ENCODE measurements at regions not wholly inside any gene's neighbourhood (a gene's known extent, or its start where the extent isn't known, plus 50 kb on each side); places are given as distances from the start of the nearest gene placed in this dataset.

DNA sequence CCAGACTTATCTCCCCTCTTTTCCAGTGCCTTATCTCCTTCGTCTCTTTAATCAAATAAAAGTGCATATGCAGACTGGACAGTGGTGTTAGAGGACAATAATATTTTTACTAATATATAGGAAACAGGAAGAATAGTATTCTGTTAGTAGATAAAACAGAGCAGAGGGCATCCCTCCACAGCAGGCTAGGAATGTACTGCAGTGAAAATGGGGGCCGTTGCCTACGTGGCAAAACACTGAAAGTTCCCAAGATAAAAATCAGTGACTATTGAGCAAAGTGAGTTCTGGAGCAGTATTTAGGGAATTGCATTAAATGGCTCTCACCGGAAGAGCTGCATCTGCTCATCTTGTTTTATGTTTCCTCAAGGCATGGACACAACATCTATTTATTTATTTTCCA lies 435.0 kb downstream of the CNTN6 start:
- no peak for DNase-seq (ENCODE audit: low read depth)
- H3K4me3 ChIP-seq (ENCODE audit: low read length): no peak overlapping the region
- TF ChIP-seq, protein P1, sequence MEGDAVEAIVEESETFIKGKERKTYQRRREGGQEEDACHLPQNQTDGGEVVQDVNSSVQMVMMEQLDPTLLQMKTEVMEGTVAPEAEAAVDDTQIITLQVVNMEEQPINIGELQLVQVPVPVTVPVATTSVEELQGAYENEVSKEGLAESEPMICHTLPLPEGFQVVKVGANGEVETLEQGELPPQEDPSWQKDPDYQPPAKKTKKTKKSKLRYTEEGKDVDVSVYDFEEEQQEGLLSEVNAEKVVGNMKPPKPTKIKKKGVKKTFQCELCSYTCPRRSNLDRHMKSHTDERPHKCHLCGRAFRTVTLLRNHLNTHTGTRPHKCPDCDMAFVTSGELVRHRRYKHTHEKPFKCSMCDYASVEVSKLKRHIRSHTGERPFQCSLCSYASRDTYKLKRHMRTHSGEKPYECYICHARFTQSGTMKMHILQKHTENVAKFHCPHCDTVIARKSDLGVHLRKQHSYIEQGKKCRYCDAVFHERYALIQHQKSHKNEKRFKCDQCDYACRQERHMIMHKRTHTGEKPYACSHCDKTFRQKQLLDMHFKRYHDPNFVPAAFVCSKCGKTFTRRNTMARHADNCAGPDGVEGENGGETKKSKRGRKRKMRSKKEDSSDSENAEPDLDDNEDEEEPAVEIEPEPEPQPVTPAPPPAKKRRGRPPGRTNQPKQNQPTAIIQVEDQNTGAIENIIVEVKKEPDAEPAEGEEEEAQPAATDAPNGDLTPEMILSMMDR (IDR thresholded peaks at IDR 0.05; ENCODE audit: insufficient read depth, low read depth, low read length, missing control alignments): no peak

DNA sequence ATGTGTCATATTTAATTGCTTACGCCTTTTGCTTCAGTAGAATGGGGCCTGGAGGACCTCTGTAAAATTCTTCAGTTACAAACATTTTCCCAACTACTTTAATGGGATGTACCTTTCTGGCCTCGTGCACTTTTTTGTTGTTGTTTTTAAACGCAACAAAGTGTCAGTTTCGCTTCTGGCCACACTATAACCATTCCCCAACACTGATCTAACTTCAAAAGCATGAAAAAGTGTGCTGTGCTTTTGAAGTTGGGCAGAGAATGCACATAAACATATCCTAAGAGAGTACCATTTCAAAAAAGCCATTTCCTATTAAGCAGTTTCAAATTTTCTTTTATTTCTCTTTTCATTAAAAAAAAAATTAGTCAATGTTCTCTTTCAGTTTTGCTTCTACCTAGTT lies 435.8 kb downstream of the CNTN6 start:
- TF ChIP-seq, protein P1 (IDR thresholded peaks at IDR 0.05; ENCODE audit: insufficient read depth, low read depth, low read length, missing control alignments): no peak
- DNase-seq (ENCODE audit: low read depth): no peak
- no peak overlapping the region for H3K4me3 ChIP-seq (ENCODE audit: low read length)

DNA sequence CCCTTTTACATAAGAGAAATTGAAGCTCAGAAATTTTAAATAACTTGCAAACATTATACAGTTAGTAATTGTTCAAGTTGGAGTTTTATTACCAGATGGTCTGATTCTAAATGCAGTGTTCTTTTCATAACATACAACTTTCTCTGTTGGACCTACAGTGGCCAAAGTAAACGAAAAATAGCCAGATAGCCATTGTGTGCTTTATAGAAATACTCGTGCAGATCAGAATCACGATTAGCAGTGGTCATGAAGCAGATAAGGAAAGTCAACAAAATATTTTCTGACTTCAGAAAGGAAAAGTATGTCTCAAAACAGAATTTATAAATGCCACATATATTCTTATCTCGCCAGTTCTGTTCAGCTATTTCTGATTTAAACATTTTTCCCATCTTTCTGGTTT lies 436.9 kb downstream of the CNTN6 start:
- no peak for DNase-seq (ENCODE audit: low read depth)
- no peak overlapping the region for H3K4me3 ChIP-seq (ENCODE audit: low read length)
- TF ChIP-seq, protein P1 (IDR thresholded peaks at IDR 0.05; ENCODE audit: insufficient read depth, low read depth, low read length, missing control alignments): no peak

DNA sequence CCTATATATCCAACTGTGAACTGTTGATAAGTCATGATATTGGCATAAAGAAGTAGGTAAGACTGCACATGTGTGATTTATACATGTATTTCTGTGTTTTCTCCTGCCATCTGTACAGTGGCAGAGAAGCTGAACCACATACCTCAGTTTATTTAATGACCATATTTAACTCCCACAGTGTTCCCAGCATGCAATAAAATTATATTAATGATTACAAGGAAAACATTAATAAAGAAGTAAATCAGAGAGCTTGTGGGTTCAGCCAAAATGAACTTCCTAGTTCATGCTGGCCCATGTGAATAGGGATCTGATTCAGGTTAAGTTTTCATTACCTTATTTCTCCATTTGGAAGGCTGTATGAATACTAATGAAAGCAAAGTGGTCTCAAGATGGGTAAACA lies 439.2 kb downstream of the CNTN6 start:
- no peak for DNase-seq (ENCODE audit: low read depth)
- H3K4me3 ChIP-seq (ENCODE audit: low read length): no peak overlapping the region
- TF ChIP-seq, protein P1 (IDR thresholded peaks at IDR 0.05; ENCODE audit: insufficient read depth, low read depth, low read length, missing control alignments): no peak

DNA sequence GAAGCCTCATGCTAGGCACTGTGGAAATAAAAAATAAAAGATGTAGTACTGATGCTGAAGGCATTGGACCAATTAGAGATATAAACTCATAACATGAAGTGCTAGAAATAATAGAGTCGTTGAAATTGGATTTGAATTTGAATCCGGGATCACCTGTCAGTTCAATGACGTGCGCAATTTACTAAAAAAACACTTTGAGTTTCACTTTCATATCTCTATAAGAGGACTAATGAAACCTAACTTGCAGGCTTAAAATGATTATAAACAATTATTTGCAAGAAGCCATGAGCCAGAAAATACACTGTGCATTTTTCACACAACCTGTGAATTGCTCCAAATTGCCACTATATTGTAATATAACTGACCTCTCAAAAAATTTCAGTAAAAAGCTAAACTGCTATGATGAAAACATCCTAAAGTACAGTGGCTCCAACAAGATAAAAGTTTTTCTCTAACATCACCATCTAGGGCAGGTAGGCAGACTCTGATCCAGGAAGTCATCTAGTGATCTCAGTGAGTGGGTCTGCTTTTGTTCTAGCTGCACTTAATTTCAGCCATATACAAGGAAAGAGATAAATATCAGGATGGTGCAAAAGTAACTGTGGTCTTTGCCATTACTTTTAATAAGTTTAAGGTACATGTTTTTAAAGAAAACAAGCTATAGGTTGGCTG lies 440.2 kb downstream of the CNTN6 start:
- TF ChIP-seq, protein P1 (IDR thresholded peaks at IDR 0.05; ENCODE audit: insufficient read depth, low read depth, low read length, missing control alignments): no peak
- no peak overlapping the region for H3K4me3 ChIP-seq (ENCODE audit: low read length)
- DNase-seq (ENCODE audit: low read depth): no peak

DNA sequence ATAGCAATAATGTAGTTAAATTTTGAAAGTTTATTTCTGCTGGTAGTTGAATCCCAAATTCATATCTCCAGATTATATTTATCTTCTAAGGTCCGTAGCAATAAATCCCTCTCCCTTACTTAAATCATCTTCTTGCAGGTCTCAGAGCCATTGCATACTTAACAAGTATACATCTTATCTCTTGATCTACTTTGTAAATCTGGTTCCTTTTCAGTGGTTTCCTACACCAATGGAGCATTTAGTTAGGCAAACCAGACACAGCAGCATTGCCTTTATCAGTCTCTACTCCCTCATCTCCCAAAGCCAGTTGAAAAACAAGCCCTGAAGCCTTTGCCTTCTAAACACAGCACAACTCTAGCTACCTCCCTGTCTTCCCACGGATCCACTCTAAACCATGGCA lies 440.9 kb downstream of the CNTN6 start:
- H3K4me3 ChIP-seq (ENCODE audit: low read length): no peak overlapping the region
- DNase-seq (ENCODE audit: low read depth): no peak
- TF ChIP-seq, protein P1 (IDR thresholded peaks at IDR 0.05; ENCODE audit: insufficient read depth, low read depth, low read length, missing control alignments): no peak

DNA sequence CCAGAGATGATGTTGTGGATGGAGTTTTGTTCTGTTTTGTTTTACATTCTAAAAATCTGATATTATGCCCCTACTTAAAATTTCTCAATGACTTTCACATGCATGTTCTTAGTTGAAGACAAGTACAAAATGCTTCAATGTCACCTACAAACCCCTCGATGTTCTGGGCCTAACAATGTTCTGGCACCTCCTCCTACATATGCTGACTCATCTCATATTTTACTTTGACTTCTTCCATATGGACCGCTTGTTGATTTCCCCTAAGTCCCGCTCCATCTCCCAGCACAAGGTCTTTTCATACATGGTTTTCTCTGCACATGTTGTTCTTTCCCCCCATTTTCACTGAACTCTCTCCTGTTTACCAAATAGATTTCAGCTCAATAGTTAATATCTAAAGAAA lies 441.4 kb downstream of the CNTN6 start:
- TF ChIP-seq, protein P1 (IDR thresholded peaks at IDR 0.05; ENCODE audit: insufficient read depth, low read depth, low read length, missing control alignments): no peak
- H3K4me3 ChIP-seq (ENCODE audit: low read length): no peak overlapping the region
- no peak for DNase-seq (ENCODE audit: low read depth)
